HEK293 (cell line): ENCODE measurements at regions not wholly inside any gene's neighbourhood (a gene's known extent, or its start where the extent isn't known, plus 50 kb on each side); places are given as distances from the start of the nearest gene placed in this dataset.

Source experiments
- CTCF ChIA-PET: fragments of 350-600 bp; formaldehyde crosslinking; extraction: SDS; loops from one replicate; lab custom pipeline; 2021; ENCODE audit warnings: antibody characterized with exemption; lab: Yijun Ruan, JAX
- POLR2A ChIA-PET: fragments of 300-600 bp; formaldehyde crosslinking; extraction: SDS; loops from one replicate; lab custom pipeline; 2020; ENCODE audit warnings: antibody characterized with exemption, inconsistent platforms; lab: Yijun Ruan, JAX
- H3K27ac ChIP-seq: fragments of 200-500 bp; sonication (Bioruptor generic); 2 replicates; pipeline ENCODE4 v1.5.1; 2014; ENCODE audit warnings: low read depth, low read length, control low read depth, inconsistent platforms; ENCODE audit errors: extremely low read depth
- H3K36me3 ChIP-seq, 2 experiments: fragments of 200-500 bp in 1 of 2; sonication (Bioruptor generic) in 1 of 2; 1 replicate in 1 of 2; 2 replicates in 1 of 2; pipeline ENCODE4 v1.5.1; 2014 to 2017; ENCODE audit warnings: inconsistent platforms in 2 of 2, low read length in 2 of 2; ENCODE audit not compliant: control insufficient read depth in 2 of 2, insufficient read depth in 1 of 2
- H3K4me1 ChIP-seq: fragments of 200-500 bp; sonication (Bioruptor generic); 2 replicates; pipeline ENCODE4 v1.5.1; 2014; ENCODE audit warnings: mild to moderate bottlenecking, low read length, inconsistent platforms; ENCODE audit not compliant: control insufficient read depth, insufficient read depth
- H3K4me3 ChIP-seq: 2 replicates; pipeline ENCODE4 v1.5.1; 2011; ENCODE audit warnings: low read depth, mild to moderate bottlenecking, control low read depth, low read length, moderate library complexity
- H3K9me3 ChIP-seq: fragments of 200-500 bp; sonication (Bioruptor generic); 2 replicates; pipeline ENCODE4 v1.5.1; 2014; ENCODE audit warnings: low read depth, low read length, inconsistent platforms; ENCODE audit not compliant: control insufficient read depth, insufficient read depth
- HOXD13 ChIP-seq: sonication (generic); formaldehyde crosslinking; IDR thresholded peaks from 2 replicates; pipeline ENCODE4 v1.8.0; 2022; ENCODE audit warnings: missing genetic modification reagents, borderline replicate concordance
- ZBTB20 ChIP-seq: fragments of 450-650 bp; formaldehyde crosslinking; IDR thresholded peaks from 2 replicates; pipeline ENCODE4 v1.5.1; 2016; ENCODE audit warnings: missing biosample characterization, missing genetic modification characterization
- ZBTB6 ChIP-seq: fragments of 450-650 bp; formaldehyde crosslinking; IDR thresholded peaks from 2 replicates; pipeline ENCODE4 v1.5.1; 2017; ENCODE audit warnings: missing biosample characterization, missing genetic modification characterization
- ZFHX2 ChIP-seq: fragments of 450-650 bp; formaldehyde crosslinking; conservative IDR thresholded peaks from 2 replicates; pipeline ENCODE4 v1.5.1; 2016; ENCODE audit warnings: missing biosample characterization, missing genetic modification characterization
- ZNF112 ChIP-seq: fragments of 450-650 bp; formaldehyde crosslinking; IDR thresholded peaks from 2 replicates; pipeline ENCODE4 v1.5.0; 2017; ENCODE audit warnings: missing biosample characterization, missing genetic modification characterization
- ZNF155 ChIP-seq: fragments of 450-650 bp; formaldehyde crosslinking; IDR thresholded peaks from 2 replicates; pipeline ENCODE4 v1.5.1; 2016; ENCODE audit warnings: missing biosample characterization, missing genetic modification characterization
- ZNF175 ChIP-seq: fragments of 450-650 bp; formaldehyde crosslinking; IDR thresholded peaks from 2 replicates; pipeline ENCODE4 v1.5.1; 2016; ENCODE audit warnings: missing biosample characterization, missing genetic modification characterization
- ZNF274 ChIP-seq, 2 experiments: fragments of 200-500 bp in 1 of 2; fragments of 450-650 bp in 1 of 2; sonication (Bioruptor generic) in 1 of 2; formaldehyde crosslinking in 1 of 2; IDR thresholded peaks; 2 replicates each; pipeline versions ENCODE4 v1.5.1 to v1.6.1; 2014 to 2016; ENCODE audit warnings: borderline replicate concordance in 1 of 2, inconsistent platforms in 1 of 2, low read length in 1 of 2, missing biosample characterization in 1 of 2, missing genetic modification characterization in 1 of 2
- ZNF302 ChIP-seq: fragments of 450-650 bp; formaldehyde crosslinking; IDR thresholded peaks from 2 replicates; pipeline ENCODE4 v1.5.1; 2016; ENCODE audit warnings: missing biosample characterization, missing genetic modification characterization, low read depth
- ZNF521 ChIP-seq: fragments of 450-650 bp; formaldehyde crosslinking; IDR thresholded peaks from 2 replicates; pipeline ENCODE4 v1.5.1; 2017; ENCODE audit warnings: missing biosample characterization, mild to moderate bottlenecking, missing genetic modification characterization
- ZNF544 ChIP-seq: fragments of 450-650 bp; formaldehyde crosslinking; IDR thresholded peaks from 2 replicates; pipeline ENCODE4 v1.5.0; 2017; ENCODE audit warnings: missing biosample characterization, missing genetic modification characterization
- ZNF585B ChIP-seq: fragments of 450-650 bp; formaldehyde crosslinking; IDR thresholded peaks from 2 replicates; pipeline ENCODE4 v1.5.1; 2016; ENCODE audit warnings: missing biosample characterization, missing genetic modification characterization
- ZSCAN4 ChIP-seq: fragments of 450-650 bp; formaldehyde crosslinking; IDR thresholded peaks from 2 replicates; pipeline ENCODE4 v1.5.1; 2017; ENCODE audit warnings: missing biosample characterization, missing genetic modification characterization
- TF ChIP-seq, protein P1 (sequence below): fragments of 450-650 bp; formaldehyde crosslinking; optimal IDR thresholded peaks from 2 replicates; pipeline ENCODE3; 2016; ENCODE audit warnings: missing biosample characterization, mild to moderate bottlenecking, missing genetic modification characterization
- TF ChIP-seq, protein P2 (sequence below): fragments of 450-650 bp; formaldehyde crosslinking; conservative IDR thresholded peaks from 2 replicates; pipeline ENCODE4 v1.5.1; 2016; ENCODE audit warnings: low read depth, missing biosample characterization, missing genetic modification characterization
- TF ChIP-seq, protein P3 (sequence below): fragments of 450-650 bp; formaldehyde crosslinking; IDR thresholded peaks from 2 replicates; pipeline ENCODE4 v1.5.1; 2016; ENCODE audit warnings: missing biosample characterization, missing genetic modification characterization

GRCh38 chr2:241967467-241968144 is 98.1 kb downstream of the RTP5 start:
- POLR2A ChIA-PET: interaction anchor here (0.6 kb wide), 1 partner anchor 354 kb away, joined by 4 read pairs; no protein-coding TSS in a partner anchor
- CTCF ChIA-PET: interaction anchor here (1.3 kb wide), 1 partner anchor 16 kb away, joined by 4 read pairs; no protein-coding TSS in a partner anchor
- no peak overlapping the region for H3K27ac ChIP-seq
- TF ChIP-seq, protein P1, sequence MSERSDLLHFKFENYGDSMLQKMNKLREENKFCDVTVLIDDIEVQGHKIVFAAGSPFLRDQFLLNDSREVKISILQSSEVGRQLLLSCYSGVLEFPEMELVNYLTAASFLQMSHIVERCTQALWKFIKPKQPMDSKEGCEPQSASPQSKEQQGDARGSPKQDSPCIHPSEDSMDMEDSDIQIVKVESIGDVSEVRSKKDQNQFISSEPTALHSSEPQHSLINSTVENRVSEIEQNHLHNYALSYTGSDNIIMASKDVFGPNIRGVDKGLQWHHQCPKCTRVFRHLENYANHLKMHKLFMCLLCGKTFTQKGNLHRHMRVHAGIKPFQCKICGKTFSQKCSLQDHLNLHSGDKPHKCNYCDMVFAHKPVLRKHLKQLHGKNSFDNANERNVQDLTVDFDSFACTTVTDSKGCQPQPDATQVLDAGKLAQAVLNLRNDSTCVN (tag by site-specific recombination): no peak
- TF ChIP-seq, protein P2, sequence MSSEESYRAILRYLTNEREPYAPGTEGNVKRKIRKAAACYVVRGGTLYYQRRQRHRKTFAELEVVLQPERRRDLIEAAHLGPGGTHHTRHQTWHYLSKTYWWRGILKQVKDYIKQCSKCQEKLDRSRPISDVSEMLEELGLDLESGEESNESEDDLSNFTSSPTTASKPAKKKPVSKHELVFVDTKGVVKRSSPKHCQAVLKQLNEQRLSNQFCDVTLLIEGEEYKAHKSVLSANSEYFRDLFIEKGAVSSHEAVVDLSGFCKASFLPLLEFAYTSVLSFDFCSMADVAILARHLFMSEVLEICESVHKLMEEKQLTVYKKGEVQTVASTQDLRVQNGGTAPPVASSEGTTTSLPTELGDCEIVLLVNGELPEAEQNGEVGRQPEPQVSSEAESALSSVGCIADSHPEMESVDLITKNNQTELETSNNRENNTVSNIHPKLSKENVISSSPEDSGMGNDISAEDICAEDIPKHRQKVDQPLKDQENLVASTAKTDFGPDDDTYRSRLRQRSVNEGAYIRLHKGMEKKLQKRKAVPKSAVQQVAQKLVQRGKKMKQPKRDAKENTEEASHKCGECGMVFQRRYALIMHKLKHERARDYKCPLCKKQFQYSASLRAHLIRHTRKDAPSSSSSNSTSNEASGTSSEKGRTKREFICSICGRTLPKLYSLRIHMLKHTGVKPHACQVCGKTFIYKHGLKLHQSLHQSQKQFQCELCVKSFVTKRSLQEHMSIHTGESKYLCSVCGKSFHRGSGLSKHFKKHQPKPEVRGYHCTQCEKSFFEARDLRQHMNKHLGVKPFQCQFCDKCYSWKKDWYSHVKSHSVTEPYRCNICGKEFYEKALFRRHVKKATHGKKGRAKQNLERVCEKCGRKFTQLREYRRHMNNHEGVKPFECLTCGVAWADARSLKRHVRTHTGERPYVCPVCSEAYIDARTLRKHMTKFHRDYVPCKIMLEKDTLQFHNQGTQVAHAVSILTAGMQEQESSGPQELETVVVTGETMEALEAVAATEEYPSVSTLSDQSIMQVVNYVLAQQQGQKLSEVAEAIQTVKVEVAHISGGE (tag by site-specific recombination): no peak
- no peak for TF ChIP-seq ZBTB20 (tag by site-specific recombination)
- no peak for TF ChIP-seq ZNF274 (IDR thresholded peaks at IDR 0.05; ENCODE audit: low read length)
- no peak for TF ChIP-seq ZNF274 (tag by site-specific recombination; IDR thresholded peaks at IDR 0.05; ENCODE audit: borderline replicate concordance)
- no peak for TF ChIP-seq ZNF155 (tag by site-specific recombination)
- TF ChIP-seq ZNF302 (tag by site-specific recombination): no peak
- no peak for TF ChIP-seq ZNF585B (tag by site-specific recombination)
- TF ChIP-seq ZNF521 (tag by site-specific recombination): no peak
- no peak for TF ChIP-seq ZSCAN4 (tag by site-specific recombination)
- no peak for TF ChIP-seq ZFHX2 (tag by site-specific recombination)
- no peak for TF ChIP-seq HOXD13
- H3K4me1 ChIP-seq: no peaks in the 10 kb centered on the region
- H3K4me3 ChIP-seq: no peak overlapping the region
- no peaks in the 10 kb centered on the region for H3K9me3 ChIP-seq
- H3K36me3 ChIP-seq: no peaks in the 10 kb centered on the region

DNA sequence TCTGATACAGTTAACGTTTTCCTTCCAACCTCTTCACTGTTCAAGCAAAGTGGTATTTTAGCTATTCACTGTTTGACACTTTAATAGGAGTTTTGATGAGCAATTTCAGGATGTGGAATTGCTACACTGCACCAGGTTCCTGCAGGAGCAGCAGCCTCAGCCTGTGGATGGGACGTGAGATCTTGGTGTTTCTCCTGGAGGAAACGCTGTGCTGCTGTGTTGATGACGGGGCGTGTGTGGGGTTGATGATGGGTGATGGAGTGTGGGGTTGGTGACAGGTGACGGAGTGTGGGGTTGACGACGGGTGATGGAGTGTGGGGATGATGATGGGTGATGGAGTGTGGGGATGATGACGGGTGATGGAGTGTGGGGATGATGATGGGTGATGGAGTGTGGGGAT is 98.9 kb downstream of the RTP5 start:
- TF ChIP-seq ZBTB6 (tag by site-specific recombination) (peak; percentile 71; the same call in 1 of the 2 replicates), ZNF112 (tag by site-specific recombination) (no peak), ZNF544 (tag by site-specific recombination) (no peak), ZNF175 (no peak)
- TF ChIP-seq, protein P3, sequence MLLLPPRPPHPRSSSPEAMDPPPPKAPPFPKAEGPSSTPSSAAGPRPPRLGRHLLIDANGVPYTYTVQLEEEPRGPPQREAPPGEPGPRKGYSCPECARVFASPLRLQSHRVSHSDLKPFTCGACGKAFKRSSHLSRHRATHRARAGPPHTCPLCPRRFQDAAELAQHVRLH (tag by site-specific recombination): no peak
- Histone ChIP-seq H3K4me3 (no peak overlapping the region), H3K9me3 (no peaks in the 10 kb centered on the region), H3K27ac (no peak overlapping the region), H3K4me1 (no peaks in the 10 kb centered on the region), H3K36me3 (no peaks in the 10 kb centered on the region)
- ChIA-PET POLR2A (interaction anchor here (0.6 kb wide), 1 partner anchor 355 kb away, joined by 4 read pairs; no protein-coding TSS in a partner anchor), CTCF (interaction anchor here (1.3 kb wide), 1 partner anchor 17 kb away, joined by 4 read pairs; no protein-coding TSS in a partner anchor)
